ENCODE measurements at regions not wholly inside any gene's neighbourhood (a gene's known extent, or its start where the extent isn't known, plus 50 kb on each side); places are given as distances from the start of the nearest gene placed in this dataset.

DNA sequence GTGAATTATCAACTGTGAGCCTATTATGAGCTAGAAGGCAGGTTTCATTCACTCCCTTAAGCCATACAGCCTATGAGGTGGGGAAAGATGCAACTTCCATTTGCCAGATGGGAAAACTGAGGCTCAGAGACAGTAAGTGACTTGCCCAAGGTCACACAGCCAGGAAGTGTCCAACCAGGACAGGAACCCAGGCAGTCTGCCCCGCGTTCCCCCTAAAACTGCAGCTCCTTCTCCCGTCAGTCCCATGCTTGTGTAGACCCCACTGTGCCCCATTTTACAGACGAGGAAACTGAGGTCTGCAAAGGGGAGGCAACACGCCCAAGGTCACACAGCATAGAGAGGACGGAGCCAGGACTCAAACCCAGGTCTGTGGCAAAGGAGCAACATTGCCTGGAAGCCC, 50.6 kb downstream of the NCOR2 start:
- TF ChIP-seq, protein P1, sequence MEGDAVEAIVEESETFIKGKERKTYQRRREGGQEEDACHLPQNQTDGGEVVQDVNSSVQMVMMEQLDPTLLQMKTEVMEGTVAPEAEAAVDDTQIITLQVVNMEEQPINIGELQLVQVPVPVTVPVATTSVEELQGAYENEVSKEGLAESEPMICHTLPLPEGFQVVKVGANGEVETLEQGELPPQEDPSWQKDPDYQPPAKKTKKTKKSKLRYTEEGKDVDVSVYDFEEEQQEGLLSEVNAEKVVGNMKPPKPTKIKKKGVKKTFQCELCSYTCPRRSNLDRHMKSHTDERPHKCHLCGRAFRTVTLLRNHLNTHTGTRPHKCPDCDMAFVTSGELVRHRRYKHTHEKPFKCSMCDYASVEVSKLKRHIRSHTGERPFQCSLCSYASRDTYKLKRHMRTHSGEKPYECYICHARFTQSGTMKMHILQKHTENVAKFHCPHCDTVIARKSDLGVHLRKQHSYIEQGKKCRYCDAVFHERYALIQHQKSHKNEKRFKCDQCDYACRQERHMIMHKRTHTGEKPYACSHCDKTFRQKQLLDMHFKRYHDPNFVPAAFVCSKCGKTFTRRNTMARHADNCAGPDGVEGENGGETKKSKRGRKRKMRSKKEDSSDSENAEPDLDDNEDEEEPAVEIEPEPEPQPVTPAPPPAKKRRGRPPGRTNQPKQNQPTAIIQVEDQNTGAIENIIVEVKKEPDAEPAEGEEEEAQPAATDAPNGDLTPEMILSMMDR (IDR thresholded peaks at IDR 0.05 in 2 of 3, conservative IDR thresholded peaks at IDR 0.05 in 1 of 3; ENCODE audit: control insufficient read depth in 2 of 3, extremely low read depth in 1 of 3, insufficient read depth in 1 of 3, low read depth in 3 of 3, low read length in 3 of 3), result no peak
- TF ChIP-seq BACH1 (IDR thresholded peaks at IDR 0.05; ENCODE audit: borderline replicate concordance) (no peak), RAD21 (IDR thresholded peaks at IDR 0.05; ENCODE audit: insufficient read depth, low read depth, low read length) (no peak)

Measured in GM12878 (cell line).